ENCODE measurements at regions not wholly inside any gene's neighbourhood (a gene's known extent, or its start where the extent isn't known, plus 50 kb on each side); places are given as distances from the start of the nearest gene placed in this dataset.

GRCh38 chrX:131917588-131917987 lies 105.5 kb upstream of the STK26 start:
- TF ChIP-seq, protein P1, sequence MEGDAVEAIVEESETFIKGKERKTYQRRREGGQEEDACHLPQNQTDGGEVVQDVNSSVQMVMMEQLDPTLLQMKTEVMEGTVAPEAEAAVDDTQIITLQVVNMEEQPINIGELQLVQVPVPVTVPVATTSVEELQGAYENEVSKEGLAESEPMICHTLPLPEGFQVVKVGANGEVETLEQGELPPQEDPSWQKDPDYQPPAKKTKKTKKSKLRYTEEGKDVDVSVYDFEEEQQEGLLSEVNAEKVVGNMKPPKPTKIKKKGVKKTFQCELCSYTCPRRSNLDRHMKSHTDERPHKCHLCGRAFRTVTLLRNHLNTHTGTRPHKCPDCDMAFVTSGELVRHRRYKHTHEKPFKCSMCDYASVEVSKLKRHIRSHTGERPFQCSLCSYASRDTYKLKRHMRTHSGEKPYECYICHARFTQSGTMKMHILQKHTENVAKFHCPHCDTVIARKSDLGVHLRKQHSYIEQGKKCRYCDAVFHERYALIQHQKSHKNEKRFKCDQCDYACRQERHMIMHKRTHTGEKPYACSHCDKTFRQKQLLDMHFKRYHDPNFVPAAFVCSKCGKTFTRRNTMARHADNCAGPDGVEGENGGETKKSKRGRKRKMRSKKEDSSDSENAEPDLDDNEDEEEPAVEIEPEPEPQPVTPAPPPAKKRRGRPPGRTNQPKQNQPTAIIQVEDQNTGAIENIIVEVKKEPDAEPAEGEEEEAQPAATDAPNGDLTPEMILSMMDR (IDR thresholded peaks at IDR 0.05; ENCODE audit: unreplicated experiment): no peak
- Mint-ChIP-seq H3K9me3 (ENCODE audit: low read depth) (no peaks in the 10 kb centered on the region), H3K27me3 (no peaks in the 10 kb centered on the region), H3K4me3 (ENCODE audit: low read depth) (no peak overlapping the region), H3K4me1 (ENCODE audit: low read depth) (no peaks in the 10 kb centered on the region), H3K36me3 (ENCODE audit: insufficient read depth) (no peaks in the 10 kb centered on the region), H3K27ac (no peak overlapping the region)
- DNase-seq (ENCODE audit: low spot score, unreplicated experiment): no peak

DNA sequence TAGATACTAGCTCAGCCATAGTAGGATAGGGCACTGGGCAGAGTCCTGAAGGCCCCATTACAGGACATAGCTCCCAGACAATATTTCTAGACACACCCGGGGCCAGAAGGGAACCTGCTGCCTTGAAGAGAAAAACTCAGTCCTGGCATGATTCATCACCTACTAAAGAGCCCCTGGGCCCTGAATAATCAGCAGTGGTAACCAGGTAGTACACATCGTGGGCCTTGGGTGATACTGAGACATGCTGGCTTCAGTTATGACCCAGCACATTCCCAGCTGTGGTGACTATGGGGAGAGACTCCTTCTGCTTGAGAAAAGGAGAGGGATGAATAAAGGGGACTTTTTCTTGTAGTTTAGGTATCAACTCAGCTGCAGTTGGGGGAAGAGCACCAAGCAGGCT lies 104.3 kb upstream of the STK26 start:
- no peaks in the 10 kb centered on the region for H3K27me3 Mint-ChIP-seq
- H3K36me3 Mint-ChIP-seq (ENCODE audit: insufficient read depth): no peaks in the 10 kb centered on the region
- TF ChIP-seq, protein P1 (IDR thresholded peaks at IDR 0.05; ENCODE audit: unreplicated experiment): no peak
- H3K27ac Mint-ChIP-seq: no peak overlapping the region
- no peak overlapping the region for H3K4me3 Mint-ChIP-seq (ENCODE audit: low read depth)
- no peak for DNase-seq (ENCODE audit: low spot score, unreplicated experiment)
- H3K4me1 Mint-ChIP-seq (ENCODE audit: low read depth): no peaks in the 10 kb centered on the region
- H3K9me3 Mint-ChIP-seq (ENCODE audit: low read depth): no peaks in the 10 kb centered on the region

DNA sequence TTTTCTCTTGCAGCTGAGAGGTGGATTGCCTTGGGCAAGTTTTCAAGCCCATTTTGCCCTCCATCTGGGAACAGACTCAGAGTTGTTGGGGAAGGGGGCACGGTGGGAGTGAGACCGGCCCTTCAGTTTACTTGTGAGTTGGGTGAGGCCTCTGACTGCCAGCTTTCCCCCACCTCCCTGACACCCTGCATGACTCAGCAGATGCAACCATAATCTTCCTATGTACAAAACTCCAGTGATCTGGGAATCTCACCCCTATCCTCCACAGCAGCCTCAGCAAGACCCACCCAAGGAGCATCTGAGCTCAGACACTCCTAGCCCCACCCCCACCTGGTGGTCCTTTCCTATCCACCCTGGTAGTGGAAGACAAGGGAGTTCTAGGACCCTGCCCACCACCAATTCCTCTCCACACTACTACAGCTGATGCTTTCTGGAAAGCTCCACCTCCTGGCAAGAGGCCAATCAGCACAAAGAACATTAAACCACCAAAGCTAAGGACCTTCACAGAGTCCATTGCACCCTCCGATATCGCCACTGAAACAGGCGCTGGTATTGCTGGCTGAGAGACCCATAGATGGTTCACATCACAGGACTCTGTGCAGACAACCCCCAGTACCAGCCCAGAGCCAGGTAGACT lies 99.4 kb upstream of the STK26 start:
- TF ChIP-seq, protein P1 (IDR thresholded peaks at IDR 0.05; ENCODE audit: unreplicated experiment): no peak
- Mint-ChIP-seq H3K4me3 (ENCODE audit: low read depth) (no peak overlapping the region), H3K27ac (no peak overlapping the region), H3K4me1 (ENCODE audit: low read depth) (no peaks in the 10 kb centered on the region), H3K9me3 (ENCODE audit: low read depth) (peaks cover 23% of the 10 kb centered on the region), H3K27me3 (no peaks in the 10 kb centered on the region), H3K36me3 (ENCODE audit: insufficient read depth) (no peaks in the 10 kb centered on the region)
- DNase-seq (ENCODE audit: low spot score, unreplicated experiment): no peak

GRCh38 chrX:131938749-131939148 lies 84.4 kb upstream of the STK26 start:
- H3K9me3 Mint-ChIP-seq (ENCODE audit: low read depth): no peaks in the 10 kb centered on the region
- no peaks in the 10 kb centered on the region for H3K27me3 Mint-ChIP-seq
- no peaks in the 10 kb centered on the region for H3K36me3 Mint-ChIP-seq (ENCODE audit: insufficient read depth)
- H3K4me1 Mint-ChIP-seq (ENCODE audit: low read depth): no peaks in the 10 kb centered on the region
- TF ChIP-seq, protein P1 (IDR thresholded peaks at IDR 0.05; ENCODE audit: unreplicated experiment): no peak
- DNase-seq (ENCODE audit: low spot score, unreplicated experiment): no peak
- H3K4me3 Mint-ChIP-seq (ENCODE audit: low read depth): no peak overlapping the region
- H3K27ac Mint-ChIP-seq: no peak overlapping the region

GRCh38 chrX:131942034-131942433 lies 81.1 kb upstream of the STK26 start:
- no peak for DNase-seq (ENCODE audit: low spot score, unreplicated experiment)
- H3K27me3 Mint-ChIP-seq: no peaks in the 10 kb centered on the region
- H3K4me1 Mint-ChIP-seq (ENCODE audit: low read depth): peaks cover 18% of the 10 kb centered on the region
- no peak overlapping the region for H3K27ac Mint-ChIP-seq
- no peaks in the 10 kb centered on the region for H3K36me3 Mint-ChIP-seq (ENCODE audit: insufficient read depth)
- TF ChIP-seq, protein P1 (IDR thresholded peaks at IDR 0.05; ENCODE audit: unreplicated experiment): no peak
- no peaks in the 10 kb centered on the region for H3K9me3 Mint-ChIP-seq (ENCODE audit: low read depth)
- H3K4me3 Mint-ChIP-seq (ENCODE audit: low read depth): no peak overlapping the region
